GM19023 (cell line): ENCODE measurements at regions not wholly inside any gene's neighbourhood (a gene's known extent, or its start where the extent isn't known, plus 50 kb on each side); places are given as distances from the start of the nearest gene placed in this dataset.

Source experiments
- ATAC-seq: cut with Tn5 transposase; IDR thresholded peaks from one replicate; pipeline ENCODE4 v1.9.1; 2021; ENCODE audit warnings: mild to moderate bottlenecking, moderate library complexity; ENCODE audit not compliant: unreplicated experiment

GRCh38 chr11:42161886-42162285 lies 702.4 kb upstream of the LRRC4C start:
- ATAC-seq: no peak

- ATAC-seq: no peak
Measured at GRCh38 chr11:42169191-42169590, 709.7 kb upstream of the LRRC4C start.

DNA sequence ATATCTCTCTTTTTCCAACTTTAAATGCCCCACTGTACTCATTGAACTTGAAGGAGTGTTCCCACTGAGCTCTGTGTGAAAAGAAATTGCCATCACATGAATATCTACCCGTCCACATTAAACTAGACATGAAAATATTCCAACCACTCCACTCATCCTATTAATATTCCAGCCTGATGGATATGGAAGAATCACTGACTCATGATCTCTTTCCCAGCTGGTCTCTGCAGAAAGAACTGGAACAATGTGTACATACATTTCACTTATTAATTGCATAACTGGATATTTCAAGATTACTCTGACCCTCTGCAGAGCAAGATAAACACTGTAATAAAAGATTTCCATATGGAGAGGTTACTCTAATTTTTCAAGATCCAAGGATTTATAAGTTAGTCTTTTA lies 711.1 kb upstream of the LRRC4C start:
- ATAC-seq: no peak

GRCh38 chr11:42171046-42171445 lies 711.6 kb upstream of the LRRC4C start:
- ATAC-seq: no peak

GRCh38 chr11:42172441-42172840 lies 713.0 kb upstream of the LRRC4C start:
- ATAC-seq: no peak

DNA sequence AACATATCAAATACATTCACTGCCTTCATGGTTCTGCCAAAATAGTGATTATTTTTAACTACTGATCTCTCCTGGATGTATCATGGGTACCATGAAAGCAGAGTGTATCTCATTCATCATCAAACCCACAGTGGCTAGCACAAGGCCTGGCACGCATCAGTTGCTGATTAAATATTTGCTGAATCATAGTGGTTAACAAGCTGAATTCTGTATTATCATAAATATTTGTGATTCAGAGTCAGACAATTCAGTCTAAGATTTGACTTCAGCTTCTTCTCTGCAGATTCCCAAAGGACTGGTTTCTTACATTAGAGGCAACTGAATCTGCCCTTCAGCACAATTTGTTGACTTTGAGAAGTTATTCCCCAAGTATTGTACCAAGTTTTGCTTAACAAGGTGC lies 715.8 kb upstream of the LRRC4C start:
- no peak for ATAC-seq

DNA sequence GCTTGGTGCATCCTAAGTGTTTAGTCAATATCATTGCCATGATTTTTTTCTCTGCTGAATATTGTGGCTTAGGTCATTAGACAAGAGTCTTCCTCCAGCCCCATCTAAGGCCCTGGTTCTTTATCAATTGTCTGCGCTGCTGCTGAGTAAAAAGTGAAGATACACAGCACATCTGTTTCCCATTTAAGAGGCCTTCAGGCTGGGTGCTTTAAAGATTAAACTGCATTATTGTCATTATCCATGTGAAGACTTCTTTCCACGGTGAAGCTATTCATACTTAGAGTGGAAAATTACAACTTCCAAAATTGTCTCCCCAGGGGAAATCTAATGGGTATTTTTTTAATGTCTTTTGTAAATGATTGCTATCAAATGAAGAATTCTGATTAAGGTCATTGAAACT lies 719.8 kb upstream of the LRRC4C start:
- ATAC-seq: no peak

GRCh38 chr11:42195289-42196013 lies 736.0 kb upstream of the LRRC4C start:
- no peak for ATAC-seq

DNA sequence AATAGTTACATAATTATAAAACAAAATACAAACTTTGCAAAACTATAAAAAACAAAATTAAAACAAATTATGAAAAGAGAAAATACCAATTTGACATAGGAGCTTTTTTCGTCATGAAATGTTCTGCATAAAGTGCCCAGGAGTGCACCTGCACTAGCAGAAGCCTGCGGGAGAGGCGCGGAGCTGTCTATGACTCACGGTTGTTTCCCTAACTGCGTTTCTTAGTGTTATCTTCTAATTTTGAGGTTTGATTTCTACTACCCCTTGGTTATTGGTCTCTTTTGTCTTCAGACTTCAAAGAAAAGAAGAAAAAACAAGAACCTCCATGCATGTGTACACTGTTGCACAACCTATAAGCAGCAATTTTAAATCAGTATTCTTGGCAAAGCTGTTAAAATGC lies 740.9 kb upstream of the LRRC4C start:
- ATAC-seq: no peak

DNA sequence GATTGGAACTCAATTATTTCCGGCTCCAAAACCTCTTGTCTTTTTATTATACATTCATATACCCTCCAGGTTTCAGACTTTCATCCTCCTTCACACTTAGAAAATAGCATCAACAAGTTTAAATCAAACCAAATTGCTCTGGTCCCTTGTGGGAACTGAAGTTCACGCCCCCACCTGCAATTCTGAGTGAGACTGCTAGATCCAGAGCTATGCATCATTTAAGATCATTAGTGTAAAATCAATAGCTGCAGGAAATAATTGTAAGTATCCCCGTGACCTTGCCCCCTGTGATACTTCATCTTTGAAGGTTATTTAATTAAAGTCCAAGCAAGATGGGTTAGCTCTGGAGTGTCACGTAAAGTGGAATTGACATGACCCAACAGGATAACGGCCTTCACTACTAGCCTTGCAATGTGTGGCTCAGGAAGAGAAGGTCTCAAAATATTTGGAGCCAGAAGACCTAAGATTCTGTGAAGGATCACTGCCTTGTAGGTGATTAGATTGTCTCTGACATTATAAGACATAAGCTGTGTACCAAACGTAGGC lies 742.2 kb upstream of the LRRC4C start:
- ATAC-seq: no peak

DNA sequence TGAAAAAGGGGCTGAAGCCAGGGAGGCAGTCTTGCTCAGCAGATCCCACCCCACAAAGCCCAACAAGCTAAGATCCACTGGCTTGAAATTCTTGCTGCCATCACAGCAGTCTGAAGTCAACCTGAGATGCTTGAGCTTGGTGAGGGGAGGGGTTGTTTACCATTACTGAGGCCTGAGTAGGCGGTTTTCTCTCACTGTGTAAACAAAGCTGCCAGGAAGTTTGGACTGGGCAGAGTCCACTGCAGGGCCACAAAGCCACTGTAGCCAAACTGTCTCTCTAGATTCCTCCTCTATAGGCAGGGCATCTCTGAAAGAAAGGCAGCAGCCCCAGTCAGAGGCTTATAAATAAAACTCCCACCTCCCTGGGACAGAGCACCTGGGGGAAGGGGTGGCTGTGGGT lies 746.1 kb upstream of the LRRC4C start:
- ATAC-seq: no peak

GRCh38 chr11:42225664-42226063 lies 766.2 kb upstream of the LRRC4C start:
- ATAC-seq: no peak

DNA sequence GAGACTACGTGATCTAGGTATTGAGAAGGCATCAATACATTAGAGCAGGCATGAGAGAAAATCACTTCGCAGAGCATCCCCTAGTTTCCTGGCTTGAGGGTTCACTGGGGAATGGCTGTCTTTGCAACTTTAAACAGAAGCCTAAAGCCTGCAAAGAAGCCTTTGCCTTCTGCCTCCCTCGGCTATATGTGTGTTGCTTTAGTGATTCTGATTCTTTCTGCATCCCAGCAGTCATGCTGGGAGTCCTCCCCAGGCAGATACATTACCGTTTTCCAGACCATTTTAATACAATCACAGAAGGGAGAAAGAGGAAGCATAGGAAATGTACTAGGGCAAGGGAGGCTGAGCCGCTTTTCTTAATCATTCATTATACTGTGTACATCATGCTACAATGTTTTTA lies 773.2 kb upstream of the LRRC4C start:
- ATAC-seq: no peak

- ATAC-seq: no peak
Measured at GRCh38 chr11:42234451-42234951, 775.0 kb upstream of the LRRC4C start.

DNA sequence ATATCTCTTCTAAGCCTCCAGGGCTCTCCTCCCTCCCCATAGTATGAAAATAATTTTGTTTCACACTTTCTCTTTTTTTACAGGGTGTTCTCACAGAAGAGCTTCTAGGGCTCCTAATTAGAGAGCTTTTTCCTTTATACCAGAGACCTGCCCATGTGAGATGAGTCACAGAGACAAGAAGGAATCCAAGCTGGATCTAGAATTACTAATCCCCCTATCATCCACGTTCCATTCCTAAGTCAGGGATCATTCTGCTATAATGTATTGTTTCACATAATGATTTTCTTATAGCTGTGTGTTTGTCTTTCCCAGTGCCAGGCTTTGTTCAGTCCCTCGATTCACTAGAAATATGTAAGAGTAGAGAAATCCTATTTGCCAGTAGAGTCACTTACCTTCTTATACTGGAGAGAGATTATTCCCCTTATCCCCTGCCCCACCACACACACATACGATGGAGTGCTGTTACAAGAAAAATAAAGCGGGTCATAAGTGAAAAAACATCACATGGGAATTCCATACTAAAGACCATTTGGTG lies 778.3 kb upstream of the LRRC4C start:
- ATAC-seq: no peak

GRCh38 chr11:42239188-42239587 lies 779.7 kb upstream of the LRRC4C start:
- no peak for ATAC-seq

- no peak for ATAC-seq
Measured at GRCh38 chr11:42243385-42243784, 783.9 kb upstream of the LRRC4C start.

GRCh38 chr11:42244376-42244775 lies 784.9 kb upstream of the LRRC4C start:
- ATAC-seq: no peak

- no peak for ATAC-seq
Measured at GRCh38 chr11:42249401-42249800, 789.9 kb upstream of the LRRC4C start.

GRCh38 chr11:42249956-42250355 lies 790.5 kb upstream of the LRRC4C start:
- ATAC-seq: no peak

GRCh38 chr11:42251984-42252383 lies 792.5 kb upstream of the LRRC4C start:
- ATAC-seq: no peak

GRCh38 chr11:42253156-42253555 lies 793.7 kb upstream of the LRRC4C start:
- ATAC-seq: no peak

DNA sequence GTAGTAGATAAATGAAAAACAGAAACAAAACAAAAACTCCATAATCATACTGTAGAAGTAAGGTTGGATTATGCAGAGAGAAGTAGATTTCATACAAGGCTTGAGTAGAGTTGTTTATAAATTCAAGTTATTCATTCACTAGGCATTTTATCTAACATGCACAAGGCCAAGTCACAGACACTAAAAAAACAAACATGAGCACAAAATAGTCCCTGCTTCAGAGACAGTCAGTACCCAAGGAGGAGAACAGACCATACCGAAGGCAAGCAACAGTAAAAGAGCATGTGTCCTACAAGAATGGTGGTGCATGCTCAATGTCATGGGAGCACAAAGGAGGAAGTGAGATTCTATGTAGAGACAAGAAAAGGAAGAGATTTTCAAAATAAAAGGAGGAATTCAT lies 796.5 kb upstream of the LRRC4C start:
- ATAC-seq: no peak
